ENCODE measurements at regions not wholly inside any gene's neighbourhood (a gene's known extent, or its start where the extent isn't known, plus 50 kb on each side); places are given as distances from the start of the nearest gene placed in this dataset.

- Mint-ChIP-seq H3K36me3 (no peaks in the 10 kb centered on the region), H3K27me3 (no peaks in the 10 kb centered on the region), H3K4me1 (ENCODE audit: unreplicated experiment) (no peaks in the 10 kb centered on the region), H3K4me3 (no peak overlapping the region), H3K27ac (no peak overlapping the region), H3K9me3 (no peaks in the 10 kb centered on the region)
- TF ChIP-seq CTCF (conservative IDR thresholded peaks at IDR 0.05), result no peak
- DNase-seq (ENCODE audit: extremely low spot score, unreplicated experiment), result no peak
These were observed 109.6 kb upstream of the GIMD1 start for GRCh38 chr4:106478152-106478551.

- Mint-ChIP-seq H3K9me3 (no peaks in the 10 kb centered on the region), H3K4me3 (no peak overlapping the region), H3K36me3 (no peaks in the 10 kb centered on the region), H3K27ac (no peak overlapping the region), H3K27me3 (no peaks in the 10 kb centered on the region), H3K4me1 (ENCODE audit: unreplicated experiment) (no peaks in the 10 kb centered on the region)
- no peak for DNase-seq (ENCODE audit: extremely low spot score, unreplicated experiment)
- TF ChIP-seq CTCF (conservative IDR thresholded peaks at IDR 0.05), result no peak
These were observed 108.2 kb upstream of the GIMD1 start for GRCh38 chr4:106476741-106477140.

GRCh38 chr4:106473515-106473914, 104.9 kb upstream of the GIMD1 start:
- no peak overlapping the region for H3K27ac Mint-ChIP-seq
- no peaks in the 10 kb centered on the region for H3K36me3 Mint-ChIP-seq
- H3K9me3 Mint-ChIP-seq, result no peaks in the 10 kb centered on the region

GRCh38 chr4:106471151-106471550, 102.6 kb upstream of the GIMD1 start:
- DNase-seq (ENCODE audit: extremely low spot score, unreplicated experiment), result no peak
- Mint-ChIP-seq H3K36me3 (no peaks in the 10 kb centered on the region), H3K27ac (no peak overlapping the region), H3K4me1 (ENCODE audit: unreplicated experiment) (no peaks in the 10 kb centered on the region), H3K9me3 (no peaks in the 10 kb centered on the region), H3K27me3 (no peaks in the 10 kb centered on the region), H3K4me3 (no peak overlapping the region)
- TF ChIP-seq CTCF (conservative IDR thresholded peaks at IDR 0.05), result no peak

More at GRCh38 chr4:106473515-106473914, 104.9 kb upstream of the GIMD1 start:
- no peak for TF ChIP-seq CTCF (conservative IDR thresholded peaks at IDR 0.05)
- no peak for DNase-seq (ENCODE audit: extremely low spot score, unreplicated experiment)
- Mint-ChIP-seq H3K27me3 (no peaks in the 10 kb centered on the region), H3K4me3 (no peak overlapping the region), H3K4me1 (ENCODE audit: unreplicated experiment) (no peaks in the 10 kb centered on the region)

GRCh38 chr4:106463622-106464021, 95.0 kb upstream of the GIMD1 start:
- H3K4me1 Mint-ChIP-seq (ENCODE audit: unreplicated experiment), result no peaks in the 10 kb centered on the region
- TF ChIP-seq CTCF (conservative IDR thresholded peaks at IDR 0.05), result no peak

GRCh38 chr4:106454581-106454980, 86.0 kb upstream of the GIMD1 start:
- no peak overlapping the region for H3K4me3 Mint-ChIP-seq
- H3K27ac Mint-ChIP-seq, result no peak overlapping the region
- H3K9me3 Mint-ChIP-seq, result no peaks in the 10 kb centered on the region
- H3K4me1 Mint-ChIP-seq (ENCODE audit: unreplicated experiment), result no peaks in the 10 kb centered on the region
- peaks cover 3% of the 10 kb centered on the region for H3K27me3 Mint-ChIP-seq
- TF ChIP-seq CTCF (conservative IDR thresholded peaks at IDR 0.05), result no peak
- no peaks in the 10 kb centered on the region for H3K36me3 Mint-ChIP-seq
- DNase-seq (ENCODE audit: extremely low spot score, unreplicated experiment), result no peak

More at GRCh38 chr4:106463622-106464021, 95.0 kb upstream of the GIMD1 start:
- Mint-ChIP-seq H3K36me3 (no peaks in the 10 kb centered on the region), H3K9me3 (no peaks in the 10 kb centered on the region), H3K4me3 (no peak overlapping the region), H3K27me3 (no peaks in the 10 kb centered on the region), H3K27ac (no peak overlapping the region)
- DNase-seq (ENCODE audit: extremely low spot score, unreplicated experiment), result no peak

All from type B pancreatic cell (in vitro differentiated cells).